Erythroblast (primary cell): ENCODE measurements at regions not wholly inside any gene's neighbourhood (a gene's known extent, or its start where the extent isn't known, plus 50 kb on each side); places are given as distances from the start of the nearest gene placed in this dataset.

ENCODE experiments used
- GATA1 ChIP-seq: IDR thresholded peaks from 2 replicates; pipeline ENCODE4 v1.6.1; 2011; ENCODE audit warnings: low read depth, mild to moderate bottlenecking, control low read depth, low read length, moderate library complexity
- POLR2A ChIP-seq: IDR thresholded peaks from 2 replicates; pipeline ENCODE4 v1.6.1; 2011; ENCODE audit warnings: mild to moderate bottlenecking, low read length

- no peak for TF ChIP-seq POLR2A
- TF ChIP-seq GATA1, result no peak
Measured at GRCh38 chr4:75340561-75340960, 173.6 kb downstream of the RCHY1 start.
